ENCODE measurements at regions not wholly inside any gene's neighbourhood (a gene's known extent, or its start where the extent isn't known, plus 50 kb on each side); places are given as distances from the start of the nearest gene placed in this dataset.
A peak's percentile ranks its signal among the peaks of the same experiment; 100 is the strongest.

GRCh38 chr3:31132132-31132769 lies 237.8 kb upstream of the GADL1 start:
- DNase-seq (ENCODE audit: extremely low read depth, insufficient read length) = no peak
- Histone ChIP-seq H3K4me3 (replicated peaks; ENCODE audit: low read depth, low read length) (no peak overlapping the region), H3K36me3 (ENCODE audit: control insufficient read depth, insufficient read depth, low read length) (no peaks in the 10 kb centered on the region), H3K27me3 (replicated peaks; ENCODE audit: control insufficient read depth, insufficient read depth, low read length) (no peaks in the 10 kb centered on the region)
- TF ChIP-seq CTCF (IDR thresholded peaks at IDR 0.05; ENCODE audit: insufficient read depth, low read length, poor library complexity, severe bottlenecking) = peak; percentile 51

- no peaks in the 10 kb centered on the region for H3K27me3 ChIP-seq (replicated peaks; ENCODE audit: control insufficient read depth, insufficient read depth, low read length)
- H3K36me3 ChIP-seq (ENCODE audit: control insufficient read depth, insufficient read depth, low read length) = no peaks in the 10 kb centered on the region
- DNase-seq (ENCODE audit: extremely low read depth, insufficient read length) = no peak
- no peak for TF ChIP-seq CTCF (IDR thresholded peaks at IDR 0.05; ENCODE audit: insufficient read depth, low read length, poor library complexity, severe bottlenecking)
- H3K4me3 ChIP-seq (replicated peaks; ENCODE audit: low read depth, low read length) = no peak overlapping the region
Observed at GRCh38 chr3:31133541-31133940, 239.1 kb upstream of the GADL1 start.

- no peaks in the 10 kb centered on the region for H3K27me3 ChIP-seq (replicated peaks; ENCODE audit: control insufficient read depth, insufficient read depth, low read length)
- H3K4me3 ChIP-seq (replicated peaks; ENCODE audit: low read depth, low read length) = no peak overlapping the region
- no peak for TF ChIP-seq CTCF (IDR thresholded peaks at IDR 0.05; ENCODE audit: insufficient read depth, low read length, poor library complexity, severe bottlenecking)
- no peak for DNase-seq (ENCODE audit: extremely low read depth, insufficient read length)
- H3K36me3 ChIP-seq (ENCODE audit: control insufficient read depth, insufficient read depth, low read length) = no peaks in the 10 kb centered on the region
Observed at GRCh38 chr3:31135546-31135945, 241.1 kb upstream of the GADL1 start.

- no peak for TF ChIP-seq CTCF (IDR thresholded peaks at IDR 0.05; ENCODE audit: insufficient read depth, low read length, poor library complexity, severe bottlenecking)
- H3K36me3 ChIP-seq (ENCODE audit: control insufficient read depth, insufficient read depth, low read length) = no peaks in the 10 kb centered on the region
Observed at GRCh38 chr3:31137718-31138465, 243.4 kb upstream of the GADL1 start.

GRCh38 chr3:31140470-31140869 lies 246.0 kb upstream of the GADL1 start:
- TF ChIP-seq CTCF (IDR thresholded peaks at IDR 0.05; ENCODE audit: insufficient read depth, low read length, poor library complexity, severe bottlenecking) = no peak

More at GRCh38 chr3:31137718-31138465, 243.4 kb upstream of the GADL1 start:
- no peak for DNase-seq (ENCODE audit: extremely low read depth, insufficient read length)
- Histone ChIP-seq H3K27me3 (replicated peaks; ENCODE audit: control insufficient read depth, insufficient read depth, low read length) (no peaks in the 10 kb centered on the region), H3K4me3 (replicated peaks; ENCODE audit: low read depth, low read length) (no peak overlapping the region)

More at GRCh38 chr3:31140470-31140869, 246.0 kb upstream of the GADL1 start:
- Histone ChIP-seq H3K4me3 (replicated peaks; ENCODE audit: low read depth, low read length) (no peak overlapping the region), H3K27me3 (replicated peaks; ENCODE audit: control insufficient read depth, insufficient read depth, low read length) (no peaks in the 10 kb centered on the region), H3K36me3 (ENCODE audit: control insufficient read depth, insufficient read depth, low read length) (no peaks in the 10 kb centered on the region)
- DNase-seq (ENCODE audit: extremely low read depth, insufficient read length) = no peak
